ENCODE measurements at regions not wholly inside any gene's neighbourhood (a gene's known extent, or its start where the extent isn't known, plus 50 kb on each side); places are given as distances from the start of the nearest gene placed in this dataset.

GRCh38 chr11:15906481-15907035 is 449.8 kb downstream of the SOX6 start:
- Histone ChIP-seq H3K9me2 (ENCODE audit: insufficient read depth) (no peaks in the 10 kb centered on the region), H3K79me2 (ENCODE audit: insufficient read depth, low read length) (no peaks in the 10 kb centered on the region), H3K9me3 (ENCODE audit: control insufficient read depth in 1 of 2, insufficient read depth in 1 of 2, low read depth in 1 of 2, low read length in 2 of 2) (no peaks in the 10 kb centered on the region), H3K4me2 (ENCODE audit: low read length) (no peak overlapping the region), H3K27me3 (ENCODE audit: insufficient read depth, low read length) (no peaks in the 10 kb centered on the region), H3K36me3 (ENCODE audit: control insufficient read depth in 1 of 2, insufficient read depth in 2 of 2, low read length in 2 of 2) (no peaks in the 10 kb centered on the region), H3K27ac (ENCODE audit: low read depth, low read length) (no peak overlapping the region), H3K4me3 (replicated peaks in 1 of 2; ENCODE audit: low read depth in 1 of 2, low read length in 2 of 2) (no peak overlapping the region), H4K20me1 (ENCODE audit: insufficient read depth) (no peaks in the 10 kb centered on the region), H2AFZ (ENCODE audit: low read depth, low read length, poor library complexity, severe bottlenecking) (no peak overlapping the region), H3K4me1 (ENCODE audit: control insufficient read depth in 1 of 2, insufficient read depth in 2 of 2, low read length in 2 of 2) (no peaks in the 10 kb centered on the region), H3K9ac (ENCODE audit: low read length) (no peak overlapping the region)
- BruUV-seq (replicated peaks) = no TSS peak
- ATAC-seq = no peak
- no peak for DNase-seq (ENCODE audit: low read depth, low spot score)
- ChIA-PET POLR2A (no interaction called here), RAD21 (ENCODE audit: low non-redundant PET in 1 of 2, low total read pairs in 2 of 2, uncharacterized antibody in 2 of 2, unreplicated experiment in 2 of 2) (no interaction called here), CTCF (no interaction called here)
- TF ChIP-seq EZH2phosphoT487 (IDR thresholded peaks at IDR 0.05; ENCODE audit: borderline replicate concordance) (no peak), MAX (IDR thresholded peaks at IDR 0.05) (no peak), SP1 (IDR thresholded peaks at IDR 0.05; ENCODE audit: low read depth) (no peak), CEBPB (IDR thresholded peaks at IDR 0.05; ENCODE audit: low read depth) (no peak), TCF7L2 (IDR thresholded peaks at IDR 0.05; ENCODE audit: borderline replicate concordance, extremely low read depth, insufficient read depth, insufficient read length) (no peak)
- TF ChIP-seq, protein P1, sequence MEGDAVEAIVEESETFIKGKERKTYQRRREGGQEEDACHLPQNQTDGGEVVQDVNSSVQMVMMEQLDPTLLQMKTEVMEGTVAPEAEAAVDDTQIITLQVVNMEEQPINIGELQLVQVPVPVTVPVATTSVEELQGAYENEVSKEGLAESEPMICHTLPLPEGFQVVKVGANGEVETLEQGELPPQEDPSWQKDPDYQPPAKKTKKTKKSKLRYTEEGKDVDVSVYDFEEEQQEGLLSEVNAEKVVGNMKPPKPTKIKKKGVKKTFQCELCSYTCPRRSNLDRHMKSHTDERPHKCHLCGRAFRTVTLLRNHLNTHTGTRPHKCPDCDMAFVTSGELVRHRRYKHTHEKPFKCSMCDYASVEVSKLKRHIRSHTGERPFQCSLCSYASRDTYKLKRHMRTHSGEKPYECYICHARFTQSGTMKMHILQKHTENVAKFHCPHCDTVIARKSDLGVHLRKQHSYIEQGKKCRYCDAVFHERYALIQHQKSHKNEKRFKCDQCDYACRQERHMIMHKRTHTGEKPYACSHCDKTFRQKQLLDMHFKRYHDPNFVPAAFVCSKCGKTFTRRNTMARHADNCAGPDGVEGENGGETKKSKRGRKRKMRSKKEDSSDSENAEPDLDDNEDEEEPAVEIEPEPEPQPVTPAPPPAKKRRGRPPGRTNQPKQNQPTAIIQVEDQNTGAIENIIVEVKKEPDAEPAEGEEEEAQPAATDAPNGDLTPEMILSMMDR (IDR thresholded peaks at IDR 0.05 in 2 of 3, conservative IDR thresholded peaks at IDR 0.05 in 1 of 3; ENCODE audit: borderline replicate concordance in 1 of 3, insufficient read depth in 1 of 3, low read depth in 2 of 3, low read length in 2 of 3) = no peak
- intact Hi-C loops (cut with micrococcal nuclease) = no loop called here

DNA sequence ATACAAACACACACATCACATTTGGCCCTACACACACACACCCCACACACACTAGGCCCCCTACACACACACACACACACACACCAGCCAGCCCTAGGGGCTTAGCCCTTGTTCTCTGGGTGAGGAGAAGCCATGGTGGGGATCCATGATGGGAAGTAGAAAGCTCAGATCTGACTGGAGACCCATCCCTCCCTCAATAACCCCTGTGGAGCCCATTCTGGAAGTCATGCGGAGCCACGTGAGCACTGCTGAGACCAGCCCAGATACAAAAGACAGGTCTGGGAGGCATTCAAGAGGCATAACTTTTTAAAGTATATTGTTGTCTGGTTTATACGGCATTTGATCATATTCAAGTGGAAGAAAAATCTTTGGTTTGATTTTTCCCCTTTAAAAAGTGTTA is 448.5 kb downstream of the SOX6 start:
- Histone ChIP-seq H3K4me2 (ENCODE audit: low read length) (no peak overlapping the region), H3K27me3 (ENCODE audit: insufficient read depth, low read length) (no peaks in the 10 kb centered on the region), H3K9ac (ENCODE audit: low read length) (no peak overlapping the region), H2AFZ (ENCODE audit: low read depth, low read length, poor library complexity, severe bottlenecking) (no peak overlapping the region), H3K79me2 (ENCODE audit: insufficient read depth, low read length) (no peaks in the 10 kb centered on the region), H3K9me2 (ENCODE audit: insufficient read depth) (no peaks in the 10 kb centered on the region), H3K4me3 (replicated peaks in 1 of 2; ENCODE audit: low read depth in 1 of 2, low read length in 2 of 2) (no peak overlapping the region), H3K36me3 (ENCODE audit: control insufficient read depth in 1 of 2, insufficient read depth in 2 of 2, low read length in 2 of 2) (no peaks in the 10 kb centered on the region), H3K9me3 (ENCODE audit: control insufficient read depth in 1 of 2, insufficient read depth in 1 of 2, low read depth in 1 of 2, low read length in 2 of 2) (no peaks in the 10 kb centered on the region), H3K27ac (ENCODE audit: low read depth, low read length) (no peak overlapping the region), H3K4me1 (ENCODE audit: control insufficient read depth in 1 of 2, insufficient read depth in 2 of 2, low read length in 2 of 2) (no peaks in the 10 kb centered on the region), H4K20me1 (ENCODE audit: insufficient read depth) (no peaks in the 10 kb centered on the region)
- no peak for DNase-seq (ENCODE audit: low read depth, low spot score)
- BruUV-seq (replicated peaks) = no TSS peak
- CTCF ChIA-PET = no interaction called here
- RAD21 ChIA-PET (ENCODE audit: low non-redundant PET in 1 of 2, low total read pairs in 2 of 2, uncharacterized antibody in 2 of 2, unreplicated experiment in 2 of 2) = no interaction called here
- ATAC-seq = no peak
- intact Hi-C loops (cut with micrococcal nuclease) = no loop called here
- POLR2A ChIA-PET = no interaction called here
- no peak for TF ChIP-seq POLR2A (IDR thresholded peaks at IDR 0.05; ENCODE audit: borderline replicate concordance, extremely low read depth, insufficient read depth, insufficient read length)
- TF ChIP-seq MAX (IDR thresholded peaks at IDR 0.05) = no peak
- no peak for TF ChIP-seq EGR1 (IDR thresholded peaks at IDR 0.05; ENCODE audit: low read depth)
- no peak for TF ChIP-seq POLR2AphosphoS5 (IDR thresholded peaks at IDR 0.05; ENCODE audit: low read depth, low read length)
- TF ChIP-seq CBX3 (IDR thresholded peaks at IDR 0.05; ENCODE audit: low read depth) = no peak

All from HCT116 (cell line).